Glutamatergic neuron (in vitro differentiated cells): ENCODE measurements at regions not wholly inside any gene's neighbourhood (a gene's known extent, or its start where the extent isn't known, plus 50 kb on each side); places are given as distances from the start of the nearest gene placed in this dataset.

Experiments used
- DNase-seq: peaks from one replicate; pipeline ENCODE4 v3.0.0; 2022
- H3K27ac Mint-ChIP-seq: one replicate; pipeline ENCODE4 v1.8.0; 2020; ENCODE audit warnings: mild to moderate bottlenecking, mixed read lengths, inconsistent platforms; ENCODE audit not compliant: unreplicated experiment
- H3K27me3 Mint-ChIP-seq: one replicate; pipeline ENCODE4 v1.8.0; 2020; ENCODE audit warnings: mild to moderate bottlenecking, moderate library complexity, mixed read lengths, inconsistent platforms; ENCODE audit not compliant: unreplicated experiment
- H3K36me3 Mint-ChIP-seq: one replicate; pipeline ENCODE4 v1.8.0; 2020; ENCODE audit warnings: mild to moderate bottlenecking, mixed read lengths, inconsistent platforms; ENCODE audit not compliant: unreplicated experiment
- H3K4me1 Mint-ChIP-seq: one replicate; pipeline ENCODE4 v1.8.0; 2020; ENCODE audit warnings: mild to moderate bottlenecking, low read depth, mixed read lengths, inconsistent platforms; ENCODE audit not compliant: unreplicated experiment
- H3K4me3 Mint-ChIP-seq: one replicate; pipeline ENCODE4 v1.8.0; 2020; ENCODE audit warnings: mild to moderate bottlenecking, mixed read lengths, inconsistent platforms; ENCODE audit not compliant: unreplicated experiment
- H3K9me3 Mint-ChIP-seq: one replicate; pipeline ENCODE4 v1.8.0; 2020; ENCODE audit warnings: mild to moderate bottlenecking, moderate library complexity, mixed read lengths, inconsistent platforms; ENCODE audit not compliant: unreplicated experiment
- CTCF ChIP-seq: fragments of 200-600 bp; sonication (generic); IDR thresholded peaks from one replicate; pipeline ENCODE4 v1.5.0; 2021; ENCODE audit not compliant: partially characterized antibody, unreplicated experiment

DNA sequence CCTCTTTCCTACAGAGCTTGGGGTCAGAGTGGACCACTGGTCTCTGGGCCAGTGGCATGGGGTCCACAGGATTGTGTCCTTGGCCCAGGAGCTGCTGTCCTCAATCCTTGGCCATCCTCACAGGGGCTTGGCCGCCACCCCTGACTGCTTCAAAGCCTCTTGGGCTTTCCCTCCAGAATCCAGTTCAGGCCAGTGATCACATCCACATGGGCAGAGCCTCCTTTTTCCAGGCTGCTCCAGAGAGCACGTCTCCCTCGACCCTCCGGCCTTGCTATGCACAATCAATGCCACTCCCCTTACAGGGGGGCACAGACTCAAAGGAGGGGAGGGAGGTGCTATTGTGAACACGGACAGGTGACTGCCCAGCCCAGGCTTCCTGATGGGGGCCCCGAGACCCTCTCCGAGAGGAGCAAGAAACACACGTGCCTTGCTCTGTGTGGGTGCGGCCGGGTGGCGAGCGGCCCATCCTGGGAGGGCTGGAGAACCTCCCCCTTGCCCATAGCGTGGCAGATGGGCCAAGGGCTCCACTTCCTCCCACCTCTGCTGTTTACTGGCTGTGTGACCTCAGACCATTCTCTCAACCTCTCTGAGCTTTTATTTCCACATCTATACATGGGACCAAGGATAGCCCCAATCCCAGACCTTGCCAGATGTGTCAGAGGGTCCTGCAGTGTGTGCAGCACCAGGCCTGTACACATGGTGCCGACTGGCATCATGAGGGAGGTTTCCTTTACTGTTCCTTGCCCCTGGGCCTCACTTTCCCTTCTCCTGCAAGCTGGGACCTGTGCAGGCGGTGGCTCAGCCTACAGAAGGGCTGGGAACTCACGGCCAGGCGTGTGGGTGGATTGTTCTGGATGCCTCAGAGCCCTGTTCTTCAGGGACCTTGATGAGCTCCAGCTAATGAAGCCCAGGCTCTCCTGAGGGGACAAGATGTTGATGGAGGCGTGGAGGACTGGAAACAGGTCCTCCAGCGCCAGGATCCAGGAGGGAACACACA is 229.0 kb upstream of the GSE1 start:
- TF ChIP-seq CTCF, result no peak
- DNase-seq, result peak; percentile 15
- peaks cover 34% of the 10 kb centered on the region for H3K4me1 Mint-ChIP-seq
- H3K4me3 Mint-ChIP-seq, result no peak overlapping the region
- peaks cover 4% of the 10 kb centered on the region for H3K36me3 Mint-ChIP-seq
- peaks cover 13% of the 10 kb centered on the region for H3K9me3 Mint-ChIP-seq
- no peak overlapping the region for H3K27ac Mint-ChIP-seq
- peaks cover 15% of the 10 kb centered on the region for H3K27me3 Mint-ChIP-seq

DNA sequence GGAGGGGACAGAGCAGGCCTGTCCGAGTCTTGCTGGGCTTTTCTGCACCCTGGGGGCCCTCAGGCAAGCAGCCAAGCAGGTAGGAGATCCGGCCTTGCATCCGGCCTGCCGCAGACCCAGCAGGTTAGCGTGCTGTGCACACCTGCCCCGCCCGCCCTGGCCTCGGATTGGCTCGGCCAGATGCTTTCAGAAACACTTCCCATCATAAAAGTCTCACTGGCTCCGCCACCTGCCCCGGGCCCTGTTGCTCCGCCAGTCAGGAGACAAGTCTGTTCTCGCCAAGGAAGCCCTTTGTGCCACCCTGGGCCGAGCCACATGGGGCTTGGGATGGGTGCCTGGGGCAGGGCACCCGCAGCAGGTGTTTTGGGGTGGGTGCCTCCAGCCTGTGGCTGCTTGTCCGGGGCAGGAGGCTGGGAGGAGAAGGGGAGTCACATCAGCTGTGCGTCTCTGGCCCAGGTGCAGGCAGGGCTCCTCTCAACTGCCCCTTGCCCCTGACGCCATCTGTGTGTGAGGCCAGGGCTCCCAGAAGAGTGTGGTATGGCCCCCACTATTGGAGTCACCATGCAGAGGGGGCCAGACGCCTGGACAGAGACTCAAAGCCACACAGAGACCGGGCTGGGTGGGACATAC is 228.2 kb upstream of the GSE1 start:
- Mint-ChIP-seq H3K4me3 (no peak overlapping the region), H3K27ac (no peak overlapping the region), H3K27me3 (peaks cover 19% of the 10 kb centered on the region), H3K9me3 (peaks cover 12% of the 10 kb centered on the region), H3K4me1 (peaks cover 28% of the 10 kb centered on the region), H3K36me3 (peaks cover 4% of the 10 kb centered on the region)
- DNase-seq, result peak; percentile 28
- TF ChIP-seq CTCF, result no peak

DNA sequence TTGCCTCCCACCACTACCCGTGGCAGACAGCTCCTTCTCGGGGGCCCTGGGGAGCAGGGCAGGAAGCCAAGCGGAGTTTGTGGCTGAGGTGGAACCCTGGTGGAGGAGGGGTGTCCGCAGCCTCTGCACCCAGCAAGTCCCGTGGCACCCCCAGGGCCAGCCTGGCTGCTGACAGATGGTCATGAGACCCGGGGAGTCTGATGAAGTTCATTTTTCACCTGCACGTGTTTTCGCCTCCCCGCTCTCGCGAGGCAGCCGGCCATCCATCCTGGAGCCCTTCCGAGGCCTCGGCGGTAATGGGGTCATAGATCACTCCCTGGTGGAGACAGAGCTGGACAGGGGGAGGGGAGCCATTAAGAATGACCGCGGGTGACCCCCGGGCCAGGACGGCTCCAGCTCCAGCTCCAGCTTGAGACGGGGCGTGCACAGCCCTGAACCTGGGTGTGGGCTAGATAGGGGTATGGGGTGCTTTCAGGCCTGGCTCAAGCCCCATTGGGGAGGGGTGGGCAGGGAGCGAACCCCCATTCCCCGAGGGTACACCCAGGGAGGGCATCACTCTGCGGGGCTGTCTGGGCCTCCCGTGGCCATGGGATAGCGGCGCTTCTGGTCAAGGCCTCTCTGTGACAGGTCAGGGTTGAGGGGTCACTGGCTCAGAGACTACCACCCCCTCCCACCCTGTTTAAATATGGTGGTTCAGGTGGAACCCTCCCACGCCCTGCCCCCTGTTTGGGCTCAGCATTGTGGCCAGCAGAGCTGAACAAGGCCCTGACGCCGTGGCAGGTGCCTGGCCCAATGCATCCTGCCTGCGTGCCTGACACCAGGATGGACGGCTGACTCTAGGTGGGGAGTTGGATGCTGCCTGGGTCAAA is 227.4 kb upstream of the GSE1 start:
- Mint-ChIP-seq H3K27ac (no peak overlapping the region), H3K4me3 (no peak overlapping the region), H3K36me3 (peaks cover 4% of the 10 kb centered on the region), H3K27me3 (peaks cover 19% of the 10 kb centered on the region), H3K9me3 (peaks cover 12% of the 10 kb centered on the region), H3K4me1 (peaks cover 29% of the 10 kb centered on the region)
- peak; percentile 42 for TF ChIP-seq CTCF
- DNase-seq, result peak; percentile 48

GRCh38 chr16:85386467-85387170 is 226.5 kb upstream of the GSE1 start:
- Mint-ChIP-seq H3K27me3 (peaks cover 17% of the 10 kb centered on the region), H3K9me3 (peaks cover 13% of the 10 kb centered on the region), H3K36me3 (no peaks in the 10 kb centered on the region), H3K27ac (peak overlapping the region; percentile 33), H3K4me3 (no peak overlapping the region), H3K4me1 (peaks cover 24% of the 10 kb centered on the region)
- no peak for TF ChIP-seq CTCF
- DNase-seq, result no peak
